Hepatic stellate cell (primary cell): ENCODE measurements at regions not wholly inside any gene's neighbourhood (a gene's known extent, or its start where the extent isn't known, plus 50 kb on each side); places are given as distances from the start of the nearest gene placed in this dataset.
"Not testable (repeated sequence)": the region's sequence is repeated elsewhere in the genome, so short reads cannot be mapped to it uniquely, and the experiment has no call there.

ENCODE experiments used
- DNase-seq: peaks from one replicate; pipeline ENCODE4 v3.0.0; 2011; ENCODE audit warnings: low spot score

GRCh38 chr20:28562510-28562898, 2695.0 kb upstream of the DEFB115 start:
- DNase-seq = peak; percentile 55

GRCh38 chr20:28562899-28563521, 2694.5 kb upstream of the DEFB115 start:
- peak; percentile 25 for DNase-seq

- DNase-seq = not testable (repeated sequence)
Observed at GRCh38 chr20:28564024-28564423, 2693.4 kb upstream of the DEFB115 start.

- not testable (repeated sequence) for DNase-seq
Observed at GRCh38 chr20:28564688-28565463, 2692.6 kb upstream of the DEFB115 start.

- DNase-seq = not testable (repeated sequence)
Observed at GRCh38 chr20:28575991-28576390, 2681.5 kb upstream of the DEFB115 start.

- not testable (repeated sequence) for DNase-seq
Observed at GRCh38 chr20:28591680-28592079, 2665.8 kb upstream of the DEFB115 start.

- DNase-seq = not testable (repeated sequence)
Observed at GRCh38 chr20:28593383-28593782, 2664.1 kb upstream of the DEFB115 start.

- DNase-seq = not testable (repeated sequence)
Observed at GRCh38 chr20:28594476-28594875, 2663.0 kb upstream of the DEFB115 start.

GRCh38 chr20:28602006-28602402, 2655.5 kb upstream of the DEFB115 start:
- not testable (repeated sequence) for DNase-seq

- peak; percentile 70 for DNase-seq
Observed at GRCh38 chr20:28602403-28603217, 2654.9 kb upstream of the DEFB115 start.

GRCh38 chr20:28603218-28603577, 2654.3 kb upstream of the DEFB115 start:
- not testable (repeated sequence) for DNase-seq

GRCh38 chr20:28616354-28616753, 2641.1 kb upstream of the DEFB115 start:
- DNase-seq = no peak

GRCh38 chr20:28619956-28620651, 2637.4 kb upstream of the DEFB115 start:
- DNase-seq = not testable (repeated sequence)

- not testable (repeated sequence) for DNase-seq
Observed at GRCh38 chr20:28625112-28625511, 2632.4 kb upstream of the DEFB115 start.

GRCh38 chr20:28640831-28641230, 2616.6 kb upstream of the DEFB115 start:
- not testable (repeated sequence) for DNase-seq
